ENCODE measurements at regions not wholly inside any gene's neighbourhood (a gene's known extent, or its start where the extent isn't known, plus 50 kb on each side); places are given as distances from the start of the nearest gene placed in this dataset.
"Not testable (repeated sequence)": the region's sequence is repeated elsewhere in the genome, so short reads cannot be mapped to it uniquely, and the experiment has no call there.

DNA sequence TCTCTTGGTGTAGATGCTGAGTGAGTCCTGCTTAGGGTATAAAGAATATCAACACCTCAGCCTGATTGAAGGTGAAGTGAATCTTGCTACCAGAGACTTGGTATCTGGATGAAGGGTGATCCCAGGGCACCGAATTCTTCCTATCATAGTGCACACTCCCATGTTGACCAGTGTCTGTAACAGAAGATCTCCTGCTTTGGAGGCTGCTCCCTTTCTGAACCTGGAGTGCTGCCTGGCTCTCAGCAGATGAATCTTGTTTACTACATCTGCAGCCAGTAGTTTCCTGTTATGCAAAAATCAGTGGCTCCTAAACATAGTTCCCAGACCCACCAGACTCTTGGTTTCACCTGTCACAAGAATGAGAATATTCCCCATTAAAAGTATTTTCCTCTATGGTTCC is 191.7 kb upstream of the GK2 start:
- DNase-seq (ENCODE audit: extremely low read depth, low read depth), result no peak
- TF ChIP-seq, protein P1, sequence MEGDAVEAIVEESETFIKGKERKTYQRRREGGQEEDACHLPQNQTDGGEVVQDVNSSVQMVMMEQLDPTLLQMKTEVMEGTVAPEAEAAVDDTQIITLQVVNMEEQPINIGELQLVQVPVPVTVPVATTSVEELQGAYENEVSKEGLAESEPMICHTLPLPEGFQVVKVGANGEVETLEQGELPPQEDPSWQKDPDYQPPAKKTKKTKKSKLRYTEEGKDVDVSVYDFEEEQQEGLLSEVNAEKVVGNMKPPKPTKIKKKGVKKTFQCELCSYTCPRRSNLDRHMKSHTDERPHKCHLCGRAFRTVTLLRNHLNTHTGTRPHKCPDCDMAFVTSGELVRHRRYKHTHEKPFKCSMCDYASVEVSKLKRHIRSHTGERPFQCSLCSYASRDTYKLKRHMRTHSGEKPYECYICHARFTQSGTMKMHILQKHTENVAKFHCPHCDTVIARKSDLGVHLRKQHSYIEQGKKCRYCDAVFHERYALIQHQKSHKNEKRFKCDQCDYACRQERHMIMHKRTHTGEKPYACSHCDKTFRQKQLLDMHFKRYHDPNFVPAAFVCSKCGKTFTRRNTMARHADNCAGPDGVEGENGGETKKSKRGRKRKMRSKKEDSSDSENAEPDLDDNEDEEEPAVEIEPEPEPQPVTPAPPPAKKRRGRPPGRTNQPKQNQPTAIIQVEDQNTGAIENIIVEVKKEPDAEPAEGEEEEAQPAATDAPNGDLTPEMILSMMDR (IDR thresholded peaks at IDR 0.05; ENCODE audit: low read depth, low read length), result no peak

DNA sequence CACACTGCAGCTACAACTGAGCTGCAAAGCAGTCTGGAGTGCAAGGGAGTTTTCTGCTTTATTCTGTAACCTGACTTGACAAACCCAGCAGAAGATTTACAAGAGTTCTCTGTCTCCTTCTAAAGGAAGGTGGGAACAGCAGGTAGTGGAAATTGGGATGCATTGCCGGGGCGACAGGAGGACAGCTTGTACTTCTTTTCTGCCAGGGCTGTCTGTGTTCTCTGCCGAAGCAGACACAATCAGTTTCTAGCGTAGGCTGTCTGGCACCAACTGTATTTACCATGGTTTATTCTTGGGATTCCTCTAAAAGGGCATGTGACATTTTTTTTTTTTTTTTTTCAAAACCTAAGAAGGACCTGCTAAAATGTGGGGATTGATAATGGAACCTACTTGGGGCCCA is 190.8 kb upstream of the GK2 start:
- DNase-seq (ENCODE audit: extremely low read depth, low read depth), result no peak
- TF ChIP-seq, protein P1 (IDR thresholded peaks at IDR 0.05; ENCODE audit: low read depth, low read length), result no peak

DNA sequence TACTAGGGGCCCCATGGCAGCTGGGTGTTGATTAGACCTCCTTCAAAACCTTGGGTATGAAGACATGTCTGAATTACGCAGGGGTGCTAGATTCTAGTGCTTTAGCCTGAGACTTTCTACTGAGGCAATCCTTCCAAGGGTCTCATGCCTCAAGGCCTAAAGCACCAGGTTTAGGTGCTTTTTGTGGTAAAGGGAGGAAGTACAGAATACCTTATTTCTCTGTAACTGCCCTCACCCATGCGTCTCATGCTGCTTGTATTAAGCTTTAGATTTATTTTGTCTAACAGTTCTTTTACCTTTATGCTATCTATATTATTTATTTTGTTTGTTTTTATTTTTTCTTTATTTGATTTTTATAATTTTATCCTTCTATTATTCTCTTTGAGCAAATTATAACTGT is 190.2 kb upstream of the GK2 start:
- TF ChIP-seq, protein P1 (IDR thresholded peaks at IDR 0.05; ENCODE audit: low read depth, low read length), result no peak
- no peak for DNase-seq (ENCODE audit: extremely low read depth, low read depth)

DNA sequence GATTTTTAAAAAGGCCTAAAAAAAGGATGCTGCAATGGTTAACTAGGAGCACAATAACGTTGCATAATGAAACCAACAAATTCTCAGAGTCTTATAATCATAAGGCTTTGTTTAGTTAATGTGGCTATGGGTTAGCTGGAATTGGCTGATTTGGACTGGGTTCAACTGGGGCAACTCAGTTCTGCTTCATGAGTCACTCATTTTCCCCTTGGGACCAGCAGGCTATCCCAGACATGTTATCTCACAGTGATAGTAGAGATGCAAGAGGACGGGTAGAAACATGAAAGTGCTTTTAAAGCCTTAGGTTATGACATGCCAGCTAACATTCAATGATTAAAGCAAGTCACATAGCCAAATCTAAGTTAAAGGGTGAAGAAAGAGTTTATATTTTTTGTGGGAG is 189.2 kb upstream of the GK2 start:
- peak; percentile 23 for DNase-seq (ENCODE audit: extremely low read depth, low read depth)
- TF ChIP-seq, protein P1 (IDR thresholded peaks at IDR 0.05; ENCODE audit: low read depth, low read length), result no peak

DNA sequence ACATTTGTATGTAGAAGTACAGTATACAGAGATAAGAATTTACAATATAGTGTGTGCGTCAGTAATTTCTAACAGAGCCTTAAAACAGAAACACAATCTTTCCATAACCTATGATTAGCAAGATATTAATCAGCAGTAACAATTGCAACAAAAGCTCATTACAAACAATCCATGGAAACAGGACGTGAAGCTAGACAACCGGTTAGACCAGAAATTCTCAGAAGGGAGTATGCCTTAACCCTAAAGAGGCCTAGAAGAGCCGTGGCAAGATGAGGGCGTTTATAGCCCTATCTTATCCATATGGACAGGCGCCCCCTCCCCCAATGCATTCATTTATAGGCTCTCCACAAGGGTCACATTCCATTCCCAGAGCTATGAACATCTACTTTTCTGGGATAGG is 184.2 kb upstream of the GK2 start:
- DNase-seq (ENCODE audit: extremely low read depth, low read depth), result not testable (repeated sequence)

DNA sequence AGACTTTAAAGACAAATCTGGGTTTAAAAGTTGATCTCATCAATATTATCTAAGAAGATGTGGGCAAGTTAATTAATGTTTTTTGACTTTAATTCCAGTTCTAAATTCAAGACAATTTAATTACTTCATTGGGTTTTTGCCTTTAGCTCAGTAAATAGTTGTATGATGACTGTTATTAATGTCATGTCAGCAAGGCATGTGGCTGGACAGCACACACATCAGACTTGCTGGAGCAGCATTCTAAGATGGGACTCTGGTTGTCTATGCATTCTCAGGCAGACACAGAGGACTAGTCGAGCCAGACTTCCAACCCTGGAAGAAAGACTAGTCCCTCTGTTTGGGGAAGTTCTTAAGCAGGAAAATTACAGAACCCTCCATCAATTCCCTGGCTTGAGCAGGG is 180.7 kb upstream of the GK2 start:
- TF ChIP-seq, protein P1 (IDR thresholded peaks at IDR 0.05; ENCODE audit: low read depth, low read length), result no peak
- no peak for DNase-seq (ENCODE audit: extremely low read depth, low read depth)

DNA sequence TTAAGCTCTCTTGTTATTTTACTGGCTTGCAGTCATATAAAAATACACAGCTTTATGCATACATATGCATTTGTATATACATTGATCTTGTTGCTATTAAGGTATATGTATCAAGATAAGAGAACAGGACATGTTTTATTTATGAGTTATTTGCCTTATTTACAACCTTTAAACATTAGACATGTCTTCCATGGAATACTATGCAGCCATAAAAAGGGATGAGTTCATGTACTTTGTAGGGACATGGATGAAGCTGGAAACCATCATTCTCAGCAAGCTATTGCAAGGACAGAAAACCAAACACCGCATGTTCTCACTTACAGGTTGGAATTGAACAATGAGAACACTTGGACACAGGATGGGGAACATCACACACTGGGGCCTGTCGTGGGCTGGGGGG is 179.2 kb upstream of the GK2 start:
- not testable (repeated sequence) for DNase-seq (ENCODE audit: extremely low read depth, low read depth)

DNA sequence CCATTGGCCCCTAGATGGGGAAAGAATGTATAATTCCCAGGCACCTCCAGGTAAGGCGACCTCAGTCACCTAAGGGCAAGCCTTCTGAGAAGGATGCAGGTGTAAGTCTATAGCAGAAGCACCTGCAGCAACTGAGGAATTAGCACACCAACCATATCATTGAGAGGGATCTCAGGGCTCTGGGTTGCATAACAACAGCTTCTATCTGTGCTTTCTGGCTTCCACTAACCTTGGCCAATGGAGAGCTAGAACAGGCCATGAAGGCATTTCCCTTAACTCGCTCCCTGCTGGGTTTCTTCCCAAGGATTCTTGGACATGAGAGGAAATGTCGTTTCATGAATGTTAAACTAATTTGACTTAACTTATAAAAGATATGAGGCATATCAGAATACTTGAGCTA is 177.8 kb upstream of the GK2 start:
- no peak for DNase-seq (ENCODE audit: extremely low read depth, low read depth)
- TF ChIP-seq, protein P1 (IDR thresholded peaks at IDR 0.05; ENCODE audit: low read depth, low read length), result no peak

DNA sequence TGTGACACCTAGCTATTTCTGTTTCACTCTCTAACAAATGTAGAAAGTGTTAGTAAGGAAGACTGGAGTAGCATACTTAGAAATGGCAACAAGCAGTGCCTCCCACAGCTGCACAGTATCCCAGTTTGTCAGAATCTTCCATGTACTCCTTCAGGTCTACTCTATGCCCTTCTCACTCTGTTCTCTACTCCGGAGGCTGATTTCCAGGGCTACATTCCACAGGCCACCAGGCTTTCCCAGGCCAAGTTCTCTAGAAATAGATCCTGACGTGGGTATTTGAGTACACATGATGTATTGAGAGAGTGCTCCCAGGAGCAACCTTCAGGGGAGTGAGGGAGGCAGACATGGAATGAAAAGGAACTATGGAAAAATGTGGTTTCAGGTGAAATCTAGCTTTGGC is 177.3 kb upstream of the GK2 start:
- DNase-seq (ENCODE audit: extremely low read depth, low read depth), result no peak
- TF ChIP-seq, protein P1 (IDR thresholded peaks at IDR 0.05; ENCODE audit: low read depth, low read length), result no peak
